Activated CD4-positive, alpha-beta T cell treated with anti-CD3 and anti-CD28 coated beads, Interleukin-2, amount 50 U/mL, for 48 hours (primary cell): ENCODE measurements at regions not wholly inside any gene's neighbourhood (a gene's known extent, or its start where the extent isn't known, plus 50 kb on each side); places are given as distances from the start of the nearest gene placed in this dataset.

Experiments used
- DNase-seq, 2 experiments: peaks; one replicate each; pipeline ENCODE4 v3.0.0-alpha.2; 2020

- no peak for DNase-seq
Measured at GRCh38 chr12:76611533-76611932, 52.0 kb upstream of the OSBPL8 start.

- no peak for DNase-seq
Measured at GRCh38 chr12:76614364-76614763, 54.8 kb upstream of the OSBPL8 start.

GRCh38 chr12:76618031-76618430, 58.5 kb upstream of the OSBPL8 start:
- no peak for DNase-seq

- peak; percentile 75 for DNase-seq
Measured at GRCh38 chr12:76621582-76622024, 62.0 kb upstream of the OSBPL8 start.

- DNase-seq: no peak
Measured at GRCh38 chr12:76622351-76622750, 62.8 kb upstream of the OSBPL8 start.

- DNase-seq: no peak
Measured at GRCh38 chr12:76622915-76623314, 63.3 kb upstream of the OSBPL8 start.

- DNase-seq: no peak
Measured at GRCh38 chr12:76623931-76624330, 64.4 kb upstream of the OSBPL8 start.

- no peak for DNase-seq
Measured at GRCh38 chr12:76627346-76628135, 68.0 kb upstream of the OSBPL8 start.

- no peak for DNase-seq
Measured at GRCh38 chr12:76628745-76629144, 69.2 kb upstream of the OSBPL8 start.

GRCh38 chr12:76631741-76632140, 72.2 kb upstream of the OSBPL8 start:
- no peak for DNase-seq

GRCh38 chr12:76633415-76633814, 73.8 kb upstream of the OSBPL8 start:
- no peak for DNase-seq

GRCh38 chr12:76634133-76634532, 74.6 kb upstream of the OSBPL8 start:
- no peak for DNase-seq

GRCh38 chr12:76636121-76636692, 76.6 kb upstream of the OSBPL8 start:
- no peak for DNase-seq

GRCh38 chr12:76637807-76638206, 78.2 kb upstream of the OSBPL8 start:
- DNase-seq: no peak

GRCh38 chr12:76639646-76640045, 80.1 kb upstream of the OSBPL8 start:
- no peak for DNase-seq

- DNase-seq: no peak
Measured at GRCh38 chr12:76641073-76641472, 81.5 kb upstream of the OSBPL8 start.

- no peak for DNase-seq
Measured at GRCh38 chr12:76641961-76642360, 82.4 kb upstream of the OSBPL8 start.

GRCh38 chr12:76643438-76643837, 83.9 kb upstream of the OSBPL8 start:
- no peak for DNase-seq

- DNase-seq: no peak
Measured at GRCh38 chr12:76644950-76645349, 85.4 kb upstream of the OSBPL8 start.

- DNase-seq: no peak
Measured at GRCh38 chr12:76645934-76646333, 86.4 kb upstream of the OSBPL8 start.

- no peak for DNase-seq
Measured at GRCh38 chr12:76646366-76646765, 86.8 kb upstream of the OSBPL8 start.

- DNase-seq: no peak
Measured at GRCh38 chr12:76649099-76649498, 89.5 kb upstream of the OSBPL8 start.

- no peak for DNase-seq
Measured at GRCh38 chr12:76652402-76652801, 92.8 kb upstream of the OSBPL8 start.

GRCh38 chr12:76653342-76653741, 93.8 kb upstream of the OSBPL8 start:
- no peak for DNase-seq

GRCh38 chr12:76664731-76665130, 99.2 kb upstream of the ZDHHC17 start:
- DNase-seq: no peak
